GM18499 (cell line): ENCODE measurements at regions not wholly inside any gene's neighbourhood (a gene's known extent, or its start where the extent isn't known, plus 50 kb on each side); places are given as distances from the start of the nearest gene placed in this dataset.

ENCODE experiments used
- ATAC-seq: cut with Tn5 transposase; IDR thresholded peaks from one replicate; pipeline ENCODE4 v1.9.1; 2021; ENCODE audit warnings: moderate number of reproducible peaks; ENCODE audit not compliant: insufficient read depth, unreplicated experiment

DNA sequence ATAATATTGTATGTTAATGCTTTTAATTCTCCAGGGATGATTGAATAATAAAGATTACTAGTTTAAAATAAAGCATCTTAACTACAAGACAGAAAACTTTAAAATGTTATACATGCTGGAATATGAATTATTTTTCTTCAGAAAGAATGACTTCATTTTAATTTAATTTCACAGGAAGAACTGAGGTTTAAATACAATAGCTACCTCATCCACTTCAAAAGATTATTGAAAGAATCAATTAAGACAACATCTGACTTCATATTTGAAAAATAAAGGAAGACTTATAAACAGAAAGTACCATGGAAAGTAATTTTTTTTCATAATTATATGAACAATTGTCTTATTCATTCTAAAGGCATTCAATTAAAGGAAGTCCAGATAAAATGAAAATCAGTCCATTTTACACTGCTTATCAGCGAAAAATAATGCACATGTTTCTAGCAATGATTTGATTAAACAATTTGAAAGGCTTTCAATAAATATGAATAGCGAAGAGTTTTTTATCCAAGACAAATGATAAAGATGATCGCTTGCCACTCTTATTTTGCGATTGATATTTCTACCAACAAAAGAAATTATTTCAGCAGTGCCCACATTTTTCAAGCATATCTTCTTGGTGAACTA, 368.5 kb upstream of the OPRM1 start:
- ATAC-seq: no peak

- no peak for ATAC-seq
These were observed 370.3 kb upstream of the OPRM1 start for GRCh38 chr6:153668758-153669157.

DNA sequence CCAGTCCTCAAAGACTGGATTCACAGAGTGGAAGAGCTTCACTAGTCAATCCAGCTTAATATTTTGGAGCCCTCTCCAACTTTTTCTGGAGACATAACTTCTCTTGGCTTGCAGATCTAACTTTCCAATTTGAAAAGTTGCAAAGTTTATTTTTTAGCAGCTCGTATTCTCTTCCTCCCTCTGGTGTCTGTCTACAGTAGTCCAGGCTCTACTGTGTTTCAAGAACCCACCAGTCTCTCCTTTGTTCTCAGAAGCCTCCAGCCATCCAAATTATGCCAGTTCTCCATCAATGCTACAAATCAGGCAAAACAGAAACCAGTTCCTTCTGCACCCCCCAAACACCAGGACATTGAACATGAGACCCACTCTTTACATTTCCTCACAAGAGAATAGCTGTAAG, 376.1 kb upstream of the OPRM1 start:
- no peak for ATAC-seq

DNA sequence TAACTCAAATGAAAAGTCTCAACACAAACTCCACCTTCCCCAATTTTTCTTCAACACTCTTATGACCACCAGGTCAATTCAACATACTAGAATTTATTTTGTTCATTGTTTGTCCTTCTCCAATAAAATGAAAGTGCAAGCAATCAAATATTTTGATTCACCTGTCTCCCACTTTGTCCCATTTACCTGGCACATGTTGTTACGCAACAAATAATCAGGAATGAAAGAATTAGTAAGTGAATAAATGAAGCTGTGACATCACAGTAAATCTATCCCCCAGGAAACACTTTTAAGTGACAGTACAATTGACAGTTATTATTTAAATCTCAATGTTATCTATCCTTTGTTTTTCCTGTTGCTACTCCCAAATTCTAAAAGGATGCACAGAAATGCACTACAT, 393.7 kb upstream of the OPRM1 start:
- ATAC-seq: no peak

GRCh38 chr6:153644000-153644399, 395.0 kb upstream of the OPRM1 start:
- no peak for ATAC-seq

DNA sequence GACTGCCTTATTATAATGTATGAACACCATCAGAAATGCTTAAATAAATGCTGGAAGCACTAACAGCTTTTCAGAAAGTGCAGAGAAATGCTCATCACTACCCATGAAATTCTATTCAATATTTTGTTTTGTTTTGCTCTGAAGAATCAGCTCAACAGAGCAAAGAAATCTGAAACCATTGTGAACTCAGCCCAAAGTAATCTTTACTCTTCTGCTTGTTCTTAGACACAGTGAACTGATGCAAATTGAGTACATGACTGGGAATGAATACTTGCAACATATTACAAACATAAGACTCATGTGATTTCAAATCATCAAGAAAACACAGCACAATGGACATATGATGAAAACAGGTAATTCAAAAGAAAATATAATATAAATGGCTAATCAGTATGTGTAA, 404.6 kb upstream of the OPRM1 start:
- no peak for ATAC-seq

DNA sequence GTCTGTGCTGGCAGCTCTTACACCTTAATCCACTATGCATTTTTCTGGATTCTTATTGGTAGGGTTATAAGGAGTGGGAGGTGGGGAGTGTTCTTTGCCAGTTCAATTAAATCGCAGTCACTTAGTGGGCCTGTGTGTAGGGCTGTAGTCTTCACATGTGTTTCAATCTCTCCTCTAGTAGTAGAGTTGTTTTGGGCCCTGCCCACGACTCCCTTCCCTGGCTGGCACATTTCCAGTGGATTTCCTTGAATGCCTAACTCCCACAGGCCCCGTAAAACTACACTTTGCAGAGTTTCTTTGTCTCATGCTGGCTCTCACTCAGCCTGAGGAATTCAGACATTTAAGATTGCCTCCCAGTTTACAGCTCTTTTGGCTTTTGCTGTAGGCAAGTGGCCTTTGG, 414.0 kb upstream of the OPRM1 start:
- no peak for ATAC-seq

GRCh38 chr6:153624528-153624927, 414.5 kb upstream of the OPRM1 start:
- ATAC-seq: no peak

GRCh38 chr6:153623496-153623895, 415.5 kb upstream of the OPRM1 start:
- no peak for ATAC-seq

GRCh38 chr6:153621491-153621890, 417.5 kb upstream of the OPRM1 start:
- no peak for ATAC-seq

GRCh38 chr6:153621070-153621469, 418.0 kb upstream of the OPRM1 start:
- ATAC-seq: no peak

- no peak for ATAC-seq
These were observed 420.4 kb upstream of the OPRM1 start for GRCh38 chr6:153618371-153619322.

GRCh38 chr6:153616506-153616905, 422.5 kb upstream of the OPRM1 start:
- ATAC-seq: no peak

GRCh38 chr6:153613719-153614455, 425.2 kb upstream of the OPRM1 start:
- no peak for ATAC-seq

DNA sequence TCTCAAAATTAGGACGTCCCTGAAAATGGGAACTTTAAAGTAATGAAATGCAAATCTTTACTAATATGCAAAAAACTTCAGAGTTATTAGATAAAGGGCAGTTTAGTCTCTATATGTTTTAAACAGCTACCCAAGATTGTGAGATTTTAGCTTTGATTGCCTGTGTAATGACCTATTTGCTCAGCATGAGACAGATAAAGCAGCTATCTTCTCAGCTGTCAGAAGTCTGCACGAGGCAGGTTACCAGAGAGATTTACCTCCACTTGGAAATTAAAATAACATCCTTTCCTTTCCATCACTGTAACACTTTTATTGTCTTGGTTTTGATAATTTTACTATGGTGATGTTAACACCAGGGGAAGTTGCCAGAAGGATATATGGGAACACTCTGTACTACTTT, 436.6 kb upstream of the OPRM1 start:
- ATAC-seq: no peak

DNA sequence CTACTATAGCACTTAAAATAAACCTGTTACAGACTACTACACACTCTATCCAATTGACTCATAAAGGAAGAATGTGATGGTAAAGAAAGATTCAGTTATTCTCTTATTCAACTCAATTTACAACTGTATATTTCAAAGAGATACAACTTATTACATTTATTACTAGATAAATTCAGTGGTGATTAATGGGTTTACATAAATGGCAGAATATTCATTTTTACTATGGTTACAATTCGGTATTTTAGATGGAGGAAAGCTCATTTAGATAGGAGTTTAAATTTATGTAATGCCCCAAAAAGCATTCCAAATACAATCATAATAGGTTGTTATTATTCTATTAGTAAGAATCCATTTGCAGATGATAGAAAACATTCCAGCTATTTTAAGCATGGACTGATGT, 439.1 kb upstream of the OPRM1 start:
- ATAC-seq: no peak

DNA sequence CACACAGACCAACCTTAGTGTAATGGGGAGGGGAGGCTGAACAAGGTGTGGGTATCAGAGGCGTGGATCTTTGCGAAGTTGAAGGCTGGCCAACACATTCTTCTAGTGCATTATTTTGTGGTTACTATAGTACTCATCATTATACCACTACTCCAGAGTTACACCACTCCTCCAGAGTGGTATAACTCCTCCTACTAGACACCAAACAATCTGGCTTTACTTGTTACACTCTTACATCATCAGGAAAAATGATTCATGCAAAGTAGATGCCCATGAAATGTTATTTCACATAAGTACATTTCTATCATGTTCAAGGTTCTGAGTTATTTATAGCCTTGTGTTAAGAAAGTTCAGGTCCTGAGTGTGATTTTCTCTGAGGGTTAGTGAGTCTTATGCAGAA, 443.1 kb upstream of the OPRM1 start:
- ATAC-seq: no peak

- ATAC-seq: no peak
These were observed 444.2 kb upstream of the OPRM1 start for GRCh38 chr6:153594871-153595270.

DNA sequence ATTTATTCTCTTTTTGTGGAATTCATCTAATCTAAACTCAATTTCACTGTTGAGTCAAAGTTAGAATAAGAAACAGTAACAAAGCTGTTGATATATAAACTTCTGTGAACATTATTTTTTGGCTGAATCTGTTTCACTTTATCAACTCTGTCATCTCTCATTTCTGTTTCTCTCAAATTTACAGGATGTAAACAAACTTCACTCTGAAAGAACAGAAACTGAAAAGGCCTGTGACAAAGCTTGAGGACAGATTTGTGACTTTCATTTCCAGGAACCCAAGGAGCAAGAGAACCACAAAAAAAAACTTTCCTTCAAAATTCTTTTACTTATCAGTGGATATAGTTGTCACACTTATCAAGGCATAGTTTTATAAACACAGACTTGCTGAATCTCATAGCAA, 447.9 kb upstream of the OPRM1 start:
- ATAC-seq: no peak

- ATAC-seq: no peak
These were observed 448.6 kb upstream of the OPRM1 start for GRCh38 chr6:153590411-153590810.

DNA sequence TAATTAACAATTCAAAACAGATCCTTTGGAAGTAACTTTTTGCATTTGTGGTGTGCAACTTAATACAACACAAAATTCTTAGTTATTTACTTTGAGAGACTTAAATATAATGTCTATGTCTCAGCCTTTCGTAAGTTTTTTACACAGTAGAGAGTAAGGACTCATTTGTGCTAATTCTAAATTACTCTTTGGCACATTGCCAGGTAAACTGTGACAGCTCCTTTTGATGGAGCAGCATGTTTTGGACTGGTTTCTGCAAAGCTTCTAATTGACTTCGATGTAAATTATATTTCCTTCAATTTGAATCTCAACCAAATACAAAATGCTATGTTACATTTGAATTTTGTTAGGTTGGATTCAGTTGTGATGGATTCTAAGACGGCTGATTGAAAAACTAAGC, 450.7 kb upstream of the OPRM1 start:
- ATAC-seq: no peak
